GM23338 (cell line): ENCODE measurements at regions not wholly inside any gene's neighbourhood (a gene's known extent, or its start where the extent isn't known, plus 50 kb on each side); places are given as distances from the start of the nearest gene placed in this dataset.

Source experiments
- ATAC-seq: fragments of 200-7000 bp; cut with Tn5 transposase; 3 replicates; pipeline ENCODE4 v1.9.1; 2020
- DNase-seq: peaks from one replicate; pipeline ENCODE4 v3.0.0-alpha.2; 2015; ENCODE audit warnings: low spot score
- H2AFZ ChIP-seq: fragments of 200-600 bp; sonication (generic); 2 replicates; pipeline ENCODE4 v1.8.0; 2016; ENCODE audit warnings: antibody characterized with exemption, mild to moderate bottlenecking, moderate library complexity
- H3F3A ChIP-seq: fragments of 200-600 bp; sonication (generic); replicated peaks from 2 replicates; pipeline ENCODE4 v1.8.0; 2017; ENCODE audit warnings: antibody characterized with exemption, mixed run types, low read depth
- H3K27ac ChIP-seq: fragments of 200-600 bp; sonication (generic); 2 replicates; pipeline ENCODE4 v1.6.1; 2016; ENCODE audit warnings: low read depth
- H3K27me3 ChIP-seq: fragments of 200-600 bp; sonication (generic); 2 replicates; pipeline ENCODE4 v1.8.0; 2016; ENCODE audit warnings: mild to moderate bottlenecking, mixed run types, moderate library complexity; ENCODE audit not compliant: insufficient read depth
- H3K36me3 ChIP-seq: fragments of 200-600 bp; sonication (generic); 2 replicates; pipeline ENCODE4 v1.8.0; 2016; ENCODE audit warnings: mild to moderate bottlenecking; ENCODE audit not compliant: insufficient read depth
- H3K4me1 ChIP-seq: fragments of 200-600 bp; sonication (generic); 2 replicates; pipeline ENCODE4 v1.8.0; 2016; ENCODE audit warnings: mild to moderate bottlenecking, moderate library complexity; ENCODE audit not compliant: insufficient read depth
- H3K4me2 ChIP-seq: fragments of 200-600 bp; sonication (generic); 2 replicates; pipeline ENCODE4 v1.7.1; 2017; ENCODE audit warnings: mixed run types
- H3K4me3 ChIP-seq: fragments of 200-600 bp; sonication (generic); 2 replicates; pipeline ENCODE4 v1.6.1; 2016; ENCODE audit warnings: mixed run types
- H3K79me2 ChIP-seq: fragments of 200-600 bp; sonication (generic); replicated peaks from 2 replicates; pipeline ENCODE4 v1.8.0; 2017; ENCODE audit warnings: mild to moderate bottlenecking; ENCODE audit not compliant: insufficient read depth
- H3K9me2 ChIP-seq: fragments of 200-600 bp; sonication (generic); 2 replicates; pipeline ENCODE4 v1.8.0; 2017; ENCODE audit not compliant: insufficient read depth
- H4K20me1 ChIP-seq: fragments of 200-600 bp; sonication (generic); replicated peaks from 2 replicates; pipeline ENCODE4 v1.8.0; 2017; ENCODE audit warnings: mild to moderate bottlenecking; ENCODE audit not compliant: insufficient read depth
- H3K27ac Mint-ChIP-seq: 2 replicates; pipeline ENCODE4 v1.8.0; 2020; ENCODE audit warnings: inconsistent platforms, mild to moderate bottlenecking, moderate library complexity, mixed read lengths
- H3K27me3 Mint-ChIP-seq: 3 replicates; pipeline ENCODE4 v1.8.0; 2022; ENCODE audit warnings: low read depth, mild to moderate bottlenecking, moderate library complexity, mixed read lengths, inconsistent platforms; ENCODE audit not compliant: insufficient read depth, poor library complexity
- H3K36me3 Mint-ChIP-seq: 3 replicates; pipeline ENCODE4 v1.8.0; 2021; ENCODE audit warnings: low read depth, mild to moderate bottlenecking, inconsistent platforms, moderate library complexity, mixed read lengths
- H3K4me1 Mint-ChIP-seq: 3 replicates; pipeline ENCODE4 v1.8.0; 2020; ENCODE audit warnings: mild to moderate bottlenecking, inconsistent platforms, mixed read lengths
- H3K4me3 Mint-ChIP-seq: 3 replicates; pipeline ENCODE4 v1.8.0; 2021; ENCODE audit warnings: moderate library complexity, mild to moderate bottlenecking, inconsistent platforms, mixed read lengths
- H3K9me3 Mint-ChIP-seq: 3 replicates; pipeline ENCODE4 v1.8.0; 2020; ENCODE audit warnings: moderate library complexity, mild to moderate bottlenecking, inconsistent platforms, mixed read lengths
- CREB1 ChIP-seq: fragments of 250-450 bp; sonication (Bioruptor Pico); IDR thresholded peaks from 2 replicates; pipeline ENCODE4 v1.5.0; 2020; ENCODE audit warnings: low read depth, mild to moderate bottlenecking, moderate library complexity
- CTCF ChIP-seq, 2 experiments: fragments of 200-600 bp in 1 of 2; sonication (generic) in 1 of 2; conservative IDR thresholded peaks; 2 replicates each; pipeline versions ENCODE4 v1.5.1 to v1.6.1; 2016 to 2017; ENCODE audit warnings: antibody characterized with exemption in 2 of 2, low read depth in 2 of 2, mild to moderate bottlenecking in 2 of 2, moderate library complexity in 1 of 2
- EZH2 ChIP-seq: fragments of 200-600 bp; sonication (generic); IDR thresholded peaks from one replicate; pipeline ENCODE4 v1.8.0; 2017; ENCODE audit warnings: antibody characterized with exemption, mild to moderate bottlenecking, low read depth; ENCODE audit not compliant: unreplicated experiment
- EZH2phosphoT487 ChIP-seq: fragments of 200-600 bp; sonication (generic); IDR thresholded peaks from one replicate; pipeline ENCODE4 v1.8.1; 2018; ENCODE audit warnings: antibody characterized with exemption; ENCODE audit not compliant: unreplicated experiment
- JUNB ChIP-seq: IDR thresholded peaks from one replicate; pipeline ENCODE4 v1.6.1; 2016; ENCODE audit warnings: antibody characterized with exemption; ENCODE audit not compliant: unreplicated experiment
- NANOG ChIP-seq: IDR thresholded peaks from 2 replicates; pipeline ENCODE4 v1.6.1; 2016; ENCODE audit warnings: antibody characterized with exemption, borderline replicate concordance
- POLR2AphosphoS5 ChIP-seq: IDR thresholded peaks from 2 replicates; pipeline ENCODE4 v1.6.1; 2016; ENCODE audit warnings: antibody characterized with exemption, low read depth
- STAT1 ChIP-seq: IDR thresholded peaks from one replicate; pipeline ENCODE4 v1.6.1; 2016; ENCODE audit warnings: antibody characterized with exemption; ENCODE audit not compliant: unreplicated experiment
- ZNF114 ChIP-seq: fragments of 250-450 bp; sonication (Bioruptor Pico); IDR thresholded peaks from 2 replicates; pipeline ENCODE4 v1.5.0; 2020; ENCODE audit warnings: mild to moderate bottlenecking, moderate library complexity
- ZNF331 ChIP-seq: fragments of 250-450 bp; sonication (Bioruptor Pico); IDR thresholded peaks from 2 replicates; pipeline ENCODE4 v1.5.0; 2020; ENCODE audit warnings: low read depth, mild to moderate bottlenecking, moderate library complexity
- TF ChIP-seq, protein P1 (sequence below): IDR thresholded peaks from 2 replicates; pipeline ENCODE4 v1.6.1; 2016; ENCODE audit warnings: antibody characterized with exemption

DNA sequence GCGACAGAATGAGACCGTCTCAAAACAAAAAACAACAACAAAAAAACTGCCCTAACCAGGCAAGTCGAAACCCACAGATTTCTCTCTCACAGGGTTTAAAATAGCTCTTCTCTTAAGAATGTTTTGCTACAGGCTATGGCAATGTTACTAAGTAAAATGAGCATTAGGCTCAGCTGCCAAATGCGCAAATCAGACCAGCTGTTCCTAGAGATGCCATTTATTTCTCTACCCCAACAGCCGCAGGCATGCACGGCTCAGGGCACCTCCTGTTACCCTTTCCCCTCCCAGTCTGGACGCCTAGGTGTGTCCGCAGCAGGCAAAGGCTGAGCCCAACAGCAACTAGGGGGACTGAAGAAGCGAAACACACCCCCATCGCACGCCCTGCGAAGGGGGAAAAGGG, 168.3 kb upstream of the MBL2 start:
- H3K4me2 ChIP-seq, result no peak overlapping the region
- Mint-ChIP-seq H3K4me1 (peaks cover 8% of the 10 kb centered on the region; the same call in 2 of the 3 replicates), H3K27me3 (peaks cover 2% of the 10 kb centered on the region), H3K4me3 (no peak overlapping the region), H3K9me3 (peaks cover 10% of the 10 kb centered on the region; the same call in 2 of the 3 replicates), H3K27ac (no peak overlapping the region), H3K36me3 (peaks cover 13% of the 10 kb centered on the region; the same call in 2 of the 3 replicates)
- peak overlapping the region; percentile 66 for H2AFZ ChIP-seq
- H3K4me1 ChIP-seq, result peaks cover 14% of the 10 kb centered on the region; the same call in 1 of the 2 replicates
- TF ChIP-seq POLR2AphosphoS5 (no peak), CREB1 (CRISPR knock-in tag) (no peak), JUNB (no peak), NANOG (no peak)
- H3K27me3 ChIP-seq, result no peaks in the 10 kb centered on the region
- DNase-seq (peak; percentile 20), ATAC-seq (no peak)
- H4K20me1 ChIP-seq, result no peaks in the 10 kb centered on the region
- no peak overlapping the region for H3K4me3 ChIP-seq
- no peaks in the 10 kb centered on the region for H3F3A ChIP-seq
- H3K79me2 ChIP-seq, result no peaks in the 10 kb centered on the region
- H3K27ac ChIP-seq, result no peak overlapping the region
- H3K36me3 ChIP-seq, result no peaks in the 10 kb centered on the region
- no peaks in the 10 kb centered on the region for H3K9me2 ChIP-seq

GRCh38 chr10:52939894-52940293, 167.3 kb upstream of the MBL2 start:
- peaks cover 2% of the 10 kb centered on the region for H3K27me3 Mint-ChIP-seq
- Histone ChIP-seq H3K79me2 (no peaks in the 10 kb centered on the region), H3F3A (no peaks in the 10 kb centered on the region), H3K4me3 (no peak overlapping the region), H3K4me2 (no peak overlapping the region), H3K27me3 (no peaks in the 10 kb centered on the region), H4K20me1 (no peaks in the 10 kb centered on the region), H3K4me1 (peaks cover 14% of the 10 kb centered on the region; the same call in 1 of the 2 replicates), H3K9me2 (no peaks in the 10 kb centered on the region), H3K36me3 (no peaks in the 10 kb centered on the region), H3K27ac (no peak overlapping the region), H2AFZ (no peak overlapping the region)
- TF ChIP-seq CTCF (conservative IDR thresholded peaks at IDR 0.05; ENCODE audit: low read depth in 2 of 2) (no peak), ZNF114 (no peak)
- no peak overlapping the region for H3K27ac Mint-ChIP-seq
- peaks cover 13% of the 10 kb centered on the region; the same call in 2 of the 3 replicates for H3K36me3 Mint-ChIP-seq
- no peak for DNase-seq
- H3K9me3 Mint-ChIP-seq, result peaks cover 10% of the 10 kb centered on the region; the same call in 2 of the 3 replicates
- ATAC-seq, result no peak
- H3K4me1 Mint-ChIP-seq, result peaks cover 8% of the 10 kb centered on the region; the same call in 2 of the 3 replicates
- H3K4me3 Mint-ChIP-seq, result no peak overlapping the region

GRCh38 chr10:52933748-52934147, 161.2 kb upstream of the MBL2 start:
- no peaks in the 10 kb centered on the region for H3K4me1 ChIP-seq

More at GRCh38 chr10:52933748-52934147, 161.2 kb upstream of the MBL2 start:
- no peaks in the 10 kb centered on the region for H3K4me1 Mint-ChIP-seq
- Histone ChIP-seq H3K4me2 (no peak overlapping the region), H3K27me3 (no peaks in the 10 kb centered on the region), H3K79me2 (no peaks in the 10 kb centered on the region), H3K27ac (no peak overlapping the region), H3K9me2 (no peaks in the 10 kb centered on the region), H3F3A (no peaks in the 10 kb centered on the region), H4K20me1 (no peaks in the 10 kb centered on the region), H3K36me3 (no peaks in the 10 kb centered on the region), H2AFZ (no peak overlapping the region), H3K4me3 (no peak overlapping the region)
- no peak for ATAC-seq
- no peaks in the 10 kb centered on the region for H3K27me3 Mint-ChIP-seq
- H3K9me3 Mint-ChIP-seq, result no peaks in the 10 kb centered on the region
- H3K4me3 Mint-ChIP-seq, result no peak overlapping the region
- no peak for TF ChIP-seq STAT1
- TF ChIP-seq JUNB, result no peak
- TF ChIP-seq ZNF331 (CRISPR knock-in tag), result no peak
- TF ChIP-seq NANOG, result no peak
- no peak for TF ChIP-seq EZH2phosphoT487
- TF ChIP-seq, protein P1, sequence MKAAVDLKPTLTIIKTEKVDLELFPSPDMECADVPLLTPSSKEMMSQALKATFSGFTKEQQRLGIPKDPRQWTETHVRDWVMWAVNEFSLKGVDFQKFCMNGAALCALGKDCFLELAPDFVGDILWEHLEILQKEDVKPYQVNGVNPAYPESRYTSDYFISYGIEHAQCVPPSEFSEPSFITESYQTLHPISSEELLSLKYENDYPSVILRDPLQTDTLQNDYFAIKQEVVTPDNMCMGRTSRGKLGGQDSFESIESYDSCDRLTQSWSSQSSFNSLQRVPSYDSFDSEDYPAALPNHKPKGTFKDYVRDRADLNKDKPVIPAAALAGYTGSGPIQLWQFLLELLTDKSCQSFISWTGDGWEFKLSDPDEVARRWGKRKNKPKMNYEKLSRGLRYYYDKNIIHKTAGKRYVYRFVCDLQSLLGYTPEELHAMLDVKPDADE, result no peak
- no peak for TF ChIP-seq EZH2
- no peak for TF ChIP-seq CTCF (conservative IDR thresholded peaks at IDR 0.05; ENCODE audit: low read depth in 2 of 2)
- TF ChIP-seq CREB1 (CRISPR knock-in tag), result no peak
- no peak overlapping the region for H3K27ac Mint-ChIP-seq
- no peaks in the 10 kb centered on the region for H3K36me3 Mint-ChIP-seq
- DNase-seq, result no peak
